GM23338 (cell line): ENCODE measurements at regions not wholly inside any gene's neighbourhood (a gene's known extent, or its start where the extent isn't known, plus 50 kb on each side); places are given as distances from the start of the nearest gene placed in this dataset.

Experiments
- CREB1 ChIP-seq: fragments of 250-450 bp; sonication (Bioruptor Pico); IDR thresholded peaks from 2 replicates; pipeline ENCODE4 v1.5.0; 2020; ENCODE audit warnings: low read depth, mild to moderate bottlenecking, moderate library complexity
- EZH2 ChIP-seq: fragments of 200-600 bp; sonication (generic); IDR thresholded peaks from one replicate; pipeline ENCODE4 v1.8.0; 2017; ENCODE audit warnings: antibody characterized with exemption, mild to moderate bottlenecking, low read depth; ENCODE audit not compliant: unreplicated experiment
- EZH2phosphoT487 ChIP-seq: fragments of 200-600 bp; sonication (generic); IDR thresholded peaks from one replicate; pipeline ENCODE4 v1.8.1; 2018; ENCODE audit warnings: antibody characterized with exemption; ENCODE audit not compliant: unreplicated experiment
- STAT1 ChIP-seq: IDR thresholded peaks from one replicate; pipeline ENCODE4 v1.6.1; 2016; ENCODE audit warnings: antibody characterized with exemption; ENCODE audit not compliant: unreplicated experiment
- TF ChIP-seq, protein P1 (sequence below), 2 experiments: fragments of 200-600 bp in 1 of 2; sonication (generic) in 1 of 2; conservative IDR thresholded peaks; 2 replicates each; pipeline versions ENCODE4 v1.5.1 to v1.6.1; 2016 to 2017; ENCODE audit warnings: antibody characterized with exemption in 2 of 2, low read depth in 2 of 2, mild to moderate bottlenecking in 2 of 2, moderate library complexity in 1 of 2
- TF ChIP-seq, protein P2 (sequence below): IDR thresholded peaks from one replicate; pipeline ENCODE4 v1.6.1; 2018; ENCODE audit warnings: antibody characterized with exemption; ENCODE audit not compliant: unreplicated experiment

DNA sequence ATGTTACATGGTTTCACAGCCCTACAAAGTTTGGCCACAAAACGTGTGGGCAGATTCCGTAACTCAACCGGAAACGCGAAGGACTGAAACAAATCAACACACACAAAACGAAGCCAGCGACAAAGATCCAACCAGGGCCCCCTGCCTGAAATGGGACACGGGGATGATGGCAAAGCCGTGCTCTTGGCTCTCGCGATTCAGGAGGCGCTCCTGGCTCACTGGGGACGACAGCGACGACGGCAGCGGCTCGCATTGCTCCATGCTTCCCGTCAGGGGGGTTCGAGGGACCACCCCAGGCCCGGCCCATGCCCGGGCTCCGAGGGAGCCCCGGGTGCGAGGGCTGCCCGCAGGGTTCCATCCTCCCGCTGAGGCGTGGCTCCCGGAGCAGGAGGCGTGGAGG is 4786.8 kb upstream of the OR11H1 start:
- TF ChIP-seq, protein P1, sequence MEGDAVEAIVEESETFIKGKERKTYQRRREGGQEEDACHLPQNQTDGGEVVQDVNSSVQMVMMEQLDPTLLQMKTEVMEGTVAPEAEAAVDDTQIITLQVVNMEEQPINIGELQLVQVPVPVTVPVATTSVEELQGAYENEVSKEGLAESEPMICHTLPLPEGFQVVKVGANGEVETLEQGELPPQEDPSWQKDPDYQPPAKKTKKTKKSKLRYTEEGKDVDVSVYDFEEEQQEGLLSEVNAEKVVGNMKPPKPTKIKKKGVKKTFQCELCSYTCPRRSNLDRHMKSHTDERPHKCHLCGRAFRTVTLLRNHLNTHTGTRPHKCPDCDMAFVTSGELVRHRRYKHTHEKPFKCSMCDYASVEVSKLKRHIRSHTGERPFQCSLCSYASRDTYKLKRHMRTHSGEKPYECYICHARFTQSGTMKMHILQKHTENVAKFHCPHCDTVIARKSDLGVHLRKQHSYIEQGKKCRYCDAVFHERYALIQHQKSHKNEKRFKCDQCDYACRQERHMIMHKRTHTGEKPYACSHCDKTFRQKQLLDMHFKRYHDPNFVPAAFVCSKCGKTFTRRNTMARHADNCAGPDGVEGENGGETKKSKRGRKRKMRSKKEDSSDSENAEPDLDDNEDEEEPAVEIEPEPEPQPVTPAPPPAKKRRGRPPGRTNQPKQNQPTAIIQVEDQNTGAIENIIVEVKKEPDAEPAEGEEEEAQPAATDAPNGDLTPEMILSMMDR (conservative IDR thresholded peaks at IDR 0.05; ENCODE audit: low read depth in 2 of 2), result no peak
- no peak for TF ChIP-seq EZH2phosphoT487
- no peak for TF ChIP-seq CREB1 (CRISPR knock-in tag)
- no peak for TF ChIP-seq EZH2
- TF ChIP-seq, protein P2, sequence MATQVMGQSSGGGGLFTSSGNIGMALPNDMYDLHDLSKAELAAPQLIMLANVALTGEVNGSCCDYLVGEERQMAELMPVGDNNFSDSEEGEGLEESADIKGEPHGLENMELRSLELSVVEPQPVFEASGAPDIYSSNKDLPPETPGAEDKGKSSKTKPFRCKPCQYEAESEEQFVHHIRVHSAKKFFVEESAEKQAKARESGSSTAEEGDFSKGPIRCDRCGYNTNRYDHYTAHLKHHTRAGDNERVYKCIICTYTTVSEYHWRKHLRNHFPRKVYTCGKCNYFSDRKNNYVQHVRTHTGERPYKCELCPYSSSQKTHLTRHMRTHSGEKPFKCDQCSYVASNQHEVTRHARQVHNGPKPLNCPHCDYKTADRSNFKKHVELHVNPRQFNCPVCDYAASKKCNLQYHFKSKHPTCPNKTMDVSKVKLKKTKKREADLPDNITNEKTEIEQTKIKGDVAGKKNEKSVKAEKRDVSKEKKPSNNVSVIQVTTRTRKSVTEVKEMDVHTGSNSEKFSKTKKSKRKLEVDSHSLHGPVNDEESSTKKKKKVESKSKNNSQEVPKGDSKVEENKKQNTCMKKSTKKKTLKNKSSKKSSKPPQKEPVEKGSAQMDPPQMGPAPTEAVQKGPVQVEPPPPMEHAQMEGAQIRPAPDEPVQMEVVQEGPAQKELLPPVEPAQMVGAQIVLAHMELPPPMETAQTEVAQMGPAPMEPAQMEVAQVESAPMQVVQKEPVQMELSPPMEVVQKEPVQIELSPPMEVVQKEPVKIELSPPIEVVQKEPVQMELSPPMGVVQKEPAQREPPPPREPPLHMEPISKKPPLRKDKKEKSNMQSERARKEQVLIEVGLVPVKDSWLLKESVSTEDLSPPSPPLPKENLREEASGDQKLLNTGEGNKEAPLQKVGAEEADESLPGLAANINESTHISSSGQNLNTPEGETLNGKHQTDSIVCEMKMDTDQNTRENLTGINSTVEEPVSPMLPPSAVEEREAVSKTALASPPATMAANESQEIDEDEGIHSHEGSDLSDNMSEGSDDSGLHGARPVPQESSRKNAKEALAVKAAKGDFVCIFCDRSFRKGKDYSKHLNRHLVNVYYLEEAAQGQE, result no peak
- no peak for TF ChIP-seq STAT1
